Stomach (tissue), 4 donors: ENCODE measurements at regions not wholly inside any gene's neighbourhood (a gene's known extent, or its start where the extent isn't known, plus 50 kb on each side); places are given as distances from the start of the nearest gene placed in this dataset.

Experiments
- POLR2A ChIP-seq, 4 donors: fragments of 450-650 bp; IDR thresholded peaks; one replicate each; pipeline ENCODE4 v1.6.1; 2016; ENCODE audit warnings: antibody characterized with exemption in 4 of 4, control low read depth in 2 of 4, mild to moderate bottlenecking in 1 of 4, moderate library complexity in 1 of 4
- POLR2AphosphoS5 ChIP-seq, 3 donors: sonication (generic); formaldehyde crosslinking; IDR thresholded peaks; one replicate each; pipeline ENCODE4 v1.6.1; 2016; ENCODE audit warnings: antibody characterized with exemption in 3 of 3
- TF ChIP-seq, protein P1 (sequence below), 7 experiments: fragments of 450-650 bp in 4 of 7; fragments of 200-600 bp in 3 of 7; sonication (generic) in 3 of 7; IDR thresholded peaks; one replicate each; pipeline ENCODE4 v1.5.1; 2016 to 2019; ENCODE audit warnings: antibody characterized with exemption in 7 of 7, control low read depth in 2 of 7, mild to moderate bottlenecking in 1 of 7

DNA sequence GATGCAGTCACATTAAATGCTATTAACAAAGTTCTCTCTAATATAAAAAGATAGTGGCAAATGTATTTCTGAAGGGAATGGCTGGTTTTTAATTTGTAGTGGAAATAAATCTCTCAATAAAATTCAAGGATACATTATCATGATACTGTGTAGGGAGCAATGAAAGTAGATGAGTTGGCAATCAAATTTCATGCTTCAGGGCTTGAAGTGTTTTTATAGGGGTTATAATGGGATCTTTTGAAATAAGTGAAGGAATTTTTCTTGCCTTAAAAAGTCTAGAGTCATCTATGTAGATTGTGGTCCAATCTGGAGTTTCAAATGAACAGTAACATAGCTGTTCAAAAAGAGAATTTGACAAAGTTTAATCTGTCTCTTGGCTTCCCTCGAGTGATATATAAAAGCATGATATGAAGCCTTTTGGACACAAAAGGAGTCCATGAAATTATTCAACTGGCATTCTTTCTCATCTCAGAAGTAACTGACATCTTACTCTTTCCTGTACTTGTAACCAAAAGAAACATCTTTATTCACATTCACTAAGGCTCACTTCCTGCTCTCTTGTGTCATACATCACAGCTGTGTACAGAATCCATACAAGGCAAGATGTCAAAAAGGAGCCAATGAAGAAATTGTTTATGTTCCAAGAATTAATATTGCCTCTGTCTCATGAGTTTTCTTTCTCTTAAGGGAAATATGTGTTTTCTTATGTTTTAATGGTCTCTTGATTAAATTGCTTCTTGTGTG is 591.0 kb upstream of the GJE1 start:
- TF ChIP-seq, protein P1, sequence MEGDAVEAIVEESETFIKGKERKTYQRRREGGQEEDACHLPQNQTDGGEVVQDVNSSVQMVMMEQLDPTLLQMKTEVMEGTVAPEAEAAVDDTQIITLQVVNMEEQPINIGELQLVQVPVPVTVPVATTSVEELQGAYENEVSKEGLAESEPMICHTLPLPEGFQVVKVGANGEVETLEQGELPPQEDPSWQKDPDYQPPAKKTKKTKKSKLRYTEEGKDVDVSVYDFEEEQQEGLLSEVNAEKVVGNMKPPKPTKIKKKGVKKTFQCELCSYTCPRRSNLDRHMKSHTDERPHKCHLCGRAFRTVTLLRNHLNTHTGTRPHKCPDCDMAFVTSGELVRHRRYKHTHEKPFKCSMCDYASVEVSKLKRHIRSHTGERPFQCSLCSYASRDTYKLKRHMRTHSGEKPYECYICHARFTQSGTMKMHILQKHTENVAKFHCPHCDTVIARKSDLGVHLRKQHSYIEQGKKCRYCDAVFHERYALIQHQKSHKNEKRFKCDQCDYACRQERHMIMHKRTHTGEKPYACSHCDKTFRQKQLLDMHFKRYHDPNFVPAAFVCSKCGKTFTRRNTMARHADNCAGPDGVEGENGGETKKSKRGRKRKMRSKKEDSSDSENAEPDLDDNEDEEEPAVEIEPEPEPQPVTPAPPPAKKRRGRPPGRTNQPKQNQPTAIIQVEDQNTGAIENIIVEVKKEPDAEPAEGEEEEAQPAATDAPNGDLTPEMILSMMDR (IDR thresholded peaks at IDR 0.05), result no peak
- TF ChIP-seq POLR2A (IDR thresholded peaks at IDR 0.05) (no peak), POLR2AphosphoS5 (IDR thresholded peaks at IDR 0.05) (no peak)
